Caco-2 (cell line): ENCODE measurements at regions not wholly inside any gene's neighbourhood (a gene's known extent, or its start where the extent isn't known, plus 50 kb on each side); places are given as distances from the start of the nearest gene placed in this dataset.

Source experiments
- BruUV-seq: library from RNA; stranded (reverse); fragments of 400-500 nt; replicated peaks from 2 replicates; lab custom pipeline; 2021; lab: Mats Ljungman, UMichigan
- CTCF ChIA-PET: fragments of 300-600 bp; sonication (Branson Sonifier 250); formaldehyde crosslinking; loops from one replicate; lab custom pipeline; 2022; ENCODE audit warnings: antibody characterized with exemption; lab: Charles Lee
- POLR2A ChIA-PET: fragments of 300-600 bp; sonication (Branson Sonifier 250); formaldehyde crosslinking; loops from one replicate; lab custom pipeline; 2022; ENCODE audit warnings: antibody characterized with exemption; lab: Charles Lee
- DNase-seq, 2 experiments: peaks; one replicate each; pipeline versions ENCODE4 v3.0.0 to v3.0.0-alpha.2; 2020 to 2022
- H3K27me3 ChIP-seq: replicated peaks from 2 replicates; pipeline ENCODE4 v1.6.0; 2011; ENCODE audit warnings: low read length; ENCODE audit not compliant: control insufficient read depth, insufficient read depth
- H3K36me3 ChIP-seq: 2 replicates; pipeline ENCODE4 v1.5.1; 2011; ENCODE audit warnings: low read length; ENCODE audit not compliant: control insufficient read depth, insufficient read depth
- H3K4me1 ChIP-seq: fragments of 250-450 bp; sonication (Bioruptor Pico); 2 replicates; pipeline ENCODE4 v1.5.1; 2020; ENCODE audit warnings: mild to moderate bottlenecking
- H3K4me3 ChIP-seq: 2 replicates; pipeline ENCODE4 v1.5.1; 2011; ENCODE audit warnings: low read depth, mild to moderate bottlenecking, control low read depth, low read length
- H3K9me3 ChIP-seq: fragments of 250-450 bp; sonication (Bioruptor Pico); 2 replicates; pipeline ENCODE4 v1.5.1; 2020; ENCODE audit warnings: mild to moderate bottlenecking, moderate library complexity
- H3K27ac Mint-ChIP-seq: one replicate; pipeline ENCODE4 v1.8.0; 2022; ENCODE audit warnings: mixed read lengths; ENCODE audit not compliant: unreplicated experiment
- H3K27me3 Mint-ChIP-seq: one replicate; pipeline ENCODE4 v1.8.0; 2022; ENCODE audit warnings: mixed read lengths; ENCODE audit not compliant: insufficient read depth, unreplicated experiment
- H3K36me3 Mint-ChIP-seq: one replicate; pipeline ENCODE4 v1.8.0; 2022; ENCODE audit warnings: mild to moderate bottlenecking, mixed read lengths; ENCODE audit not compliant: insufficient read depth, unreplicated experiment
- H3K4me1 Mint-ChIP-seq: one replicate; pipeline ENCODE4 v1.8.0; 2022; ENCODE audit warnings: low read depth, mixed read lengths; ENCODE audit not compliant: unreplicated experiment
- H3K4me3 Mint-ChIP-seq: one replicate; pipeline ENCODE4 v1.8.0; 2022; ENCODE audit warnings: mild to moderate bottlenecking, moderate library complexity, mixed read lengths; ENCODE audit not compliant: unreplicated experiment
- H3K9me3 Mint-ChIP-seq: one replicate; pipeline ENCODE4 v1.8.0; 2022; ENCODE audit warnings: mixed read lengths; ENCODE audit not compliant: unreplicated experiment
- intact Hi-C: fragments of 100-400 bp; cut with micrococcal nuclease; formaldehyde crosslinking; loops from one replicate; pipeline ENCODE4 v1.10.0; 2022; ENCODE audit not compliant: unreplicated experiment
- TF ChIP-seq, protein P1 (sequence below), 2 experiments: fragments of 200-600 bp in 1 of 2; IDR thresholded peaks; 1 replicate in 1 of 2; 2 replicates in 1 of 2; pipeline versions ENCODE4 v1.5.1 to v1.8.0; 2011 to 2022; ENCODE audit warnings: antibody characterized with exemption in 1 of 2, control low read depth in 1 of 2, inconsistent platforms in 1 of 2, low read depth in 1 of 2, low read length in 1 of 2, mild to moderate bottlenecking in 1 of 2, moderate library complexity in 1 of 2; ENCODE audit not compliant: insufficient read depth in 1 of 2, severe bottlenecking in 1 of 2, unreplicated experiment in 1 of 2

DNA sequence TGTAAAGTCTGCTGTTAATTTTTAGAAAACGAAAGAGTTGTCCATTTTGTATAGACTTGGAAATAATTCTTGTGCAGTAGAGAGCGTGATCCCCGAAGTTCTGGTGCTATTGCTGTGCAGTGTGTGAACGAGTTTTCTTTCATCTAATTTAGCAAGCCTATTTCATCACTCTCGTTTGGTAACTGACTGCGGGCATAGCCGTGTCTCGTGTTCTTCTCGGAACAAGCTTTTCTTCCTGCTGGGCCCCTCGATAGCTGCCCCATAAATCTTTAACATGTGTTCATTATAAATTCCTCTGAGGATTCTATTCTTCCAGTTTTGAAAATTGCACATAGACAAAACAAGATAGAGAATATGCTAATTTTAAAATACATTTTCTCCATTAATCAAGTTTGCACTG lies 622.0 kb upstream of the PFKP start:
- no peak for DNase-seq
- Mint-ChIP-seq H3K4me1 (no peaks in the 10 kb centered on the region), H3K4me3 (no peak overlapping the region), H3K27ac (no peak overlapping the region), H3K36me3 (no peaks in the 10 kb centered on the region), H3K27me3 (peaks cover 25% of the 10 kb centered on the region), H3K9me3 (no peaks in the 10 kb centered on the region)
- intact Hi-C loops, result no loop called here
- TF ChIP-seq, protein P1, sequence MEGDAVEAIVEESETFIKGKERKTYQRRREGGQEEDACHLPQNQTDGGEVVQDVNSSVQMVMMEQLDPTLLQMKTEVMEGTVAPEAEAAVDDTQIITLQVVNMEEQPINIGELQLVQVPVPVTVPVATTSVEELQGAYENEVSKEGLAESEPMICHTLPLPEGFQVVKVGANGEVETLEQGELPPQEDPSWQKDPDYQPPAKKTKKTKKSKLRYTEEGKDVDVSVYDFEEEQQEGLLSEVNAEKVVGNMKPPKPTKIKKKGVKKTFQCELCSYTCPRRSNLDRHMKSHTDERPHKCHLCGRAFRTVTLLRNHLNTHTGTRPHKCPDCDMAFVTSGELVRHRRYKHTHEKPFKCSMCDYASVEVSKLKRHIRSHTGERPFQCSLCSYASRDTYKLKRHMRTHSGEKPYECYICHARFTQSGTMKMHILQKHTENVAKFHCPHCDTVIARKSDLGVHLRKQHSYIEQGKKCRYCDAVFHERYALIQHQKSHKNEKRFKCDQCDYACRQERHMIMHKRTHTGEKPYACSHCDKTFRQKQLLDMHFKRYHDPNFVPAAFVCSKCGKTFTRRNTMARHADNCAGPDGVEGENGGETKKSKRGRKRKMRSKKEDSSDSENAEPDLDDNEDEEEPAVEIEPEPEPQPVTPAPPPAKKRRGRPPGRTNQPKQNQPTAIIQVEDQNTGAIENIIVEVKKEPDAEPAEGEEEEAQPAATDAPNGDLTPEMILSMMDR (IDR thresholded peaks at IDR 0.05; ENCODE audit: insufficient read depth in 1 of 2, low read depth in 1 of 2, low read length in 1 of 2, severe bottlenecking in 1 of 2, unreplicated experiment in 1 of 2), result no peak
- no TSS peak for BruUV-seq
- CTCF ChIA-PET, result no interaction called here
- no peaks in the 10 kb centered on the region for H3K27me3 ChIP-seq
- POLR2A ChIA-PET, result no interaction called here
- H3K9me3 ChIP-seq, result no peaks in the 10 kb centered on the region
- no peak overlapping the region for H3K4me3 ChIP-seq
- H3K36me3 ChIP-seq, result no peaks in the 10 kb centered on the region
- H3K4me1 ChIP-seq, result no peaks in the 10 kb centered on the region

GRCh38 chr10:2439983-2440382 lies 627.4 kb upstream of the PFKP start:
- Histone ChIP-seq H3K27me3 (no peaks in the 10 kb centered on the region), H3K4me3 (no peak overlapping the region), H3K4me1 (no peaks in the 10 kb centered on the region), H3K36me3 (no peaks in the 10 kb centered on the region), H3K9me3 (no peaks in the 10 kb centered on the region)
- no peaks in the 10 kb centered on the region for H3K9me3 Mint-ChIP-seq
- POLR2A ChIA-PET, result no interaction called here
- H3K36me3 Mint-ChIP-seq, result no peaks in the 10 kb centered on the region
- H3K4me3 Mint-ChIP-seq, result no peak overlapping the region
- intact Hi-C loops, result no loop called here
- TF ChIP-seq, protein P1 (IDR thresholded peaks at IDR 0.05; ENCODE audit: insufficient read depth in 1 of 2, low read depth in 1 of 2, low read length in 1 of 2, severe bottlenecking in 1 of 2, unreplicated experiment in 1 of 2), result no peak
- no TSS peak for BruUV-seq
- no peak for DNase-seq
- CTCF ChIA-PET, result no interaction called here
- no peak overlapping the region for H3K27ac Mint-ChIP-seq
- no peaks in the 10 kb centered on the region for H3K4me1 Mint-ChIP-seq
- peaks cover 34% of the 10 kb centered on the region for H3K27me3 Mint-ChIP-seq

DNA sequence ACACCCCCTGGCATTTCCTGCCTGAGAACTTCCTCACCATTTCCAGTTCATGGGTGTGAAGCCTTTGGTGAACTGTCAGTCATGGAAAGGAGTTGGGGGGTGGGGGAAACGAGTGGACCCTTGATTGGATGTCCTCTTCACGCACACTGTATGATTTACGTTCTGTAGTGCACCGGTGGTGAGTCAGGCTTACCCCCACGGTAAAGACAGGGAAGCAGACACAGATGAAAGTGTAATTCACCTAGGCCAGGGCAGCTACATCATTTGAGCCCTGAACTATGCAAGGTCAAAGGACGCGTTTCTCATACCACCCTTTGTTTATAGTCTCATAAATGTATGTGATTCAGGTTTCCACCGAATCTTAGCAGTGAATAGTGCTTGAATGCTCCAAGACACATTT lies 628.3 kb upstream of the PFKP start:
- H3K4me1 Mint-ChIP-seq, result no peaks in the 10 kb centered on the region
- DNase-seq, result no peak
- no peaks in the 10 kb centered on the region for H3K9me3 ChIP-seq
- TF ChIP-seq, protein P1 (IDR thresholded peaks at IDR 0.05; ENCODE audit: insufficient read depth in 1 of 2, low read depth in 1 of 2, low read length in 1 of 2, severe bottlenecking in 1 of 2, unreplicated experiment in 1 of 2), result no peak
- no TSS peak for BruUV-seq
- H3K27me3 Mint-ChIP-seq, result peaks cover 36% of the 10 kb centered on the region
- H3K4me3 Mint-ChIP-seq, result no peak overlapping the region
- H3K36me3 Mint-ChIP-seq, result no peaks in the 10 kb centered on the region
- no peaks in the 10 kb centered on the region for H3K27me3 ChIP-seq
- H3K27ac Mint-ChIP-seq, result no peak overlapping the region
- intact Hi-C loops, result no loop called here
- H3K4me3 ChIP-seq, result no peak overlapping the region
- H3K36me3 ChIP-seq, result no peaks in the 10 kb centered on the region
- H3K4me1 ChIP-seq, result no peaks in the 10 kb centered on the region
- ChIA-PET CTCF (no interaction called here), POLR2A (no interaction called here)
- H3K9me3 Mint-ChIP-seq, result no peaks in the 10 kb centered on the region
